ENCODE measurements at regions not wholly inside any gene's neighbourhood (a gene's known extent, or its start where the extent isn't known, plus 50 kb on each side); places are given as distances from the start of the nearest gene placed in this dataset.

- CTCF ChIA-PET = no interaction called here
- Histone ChIP-seq H3K9me3 (ENCODE audit: control insufficient read depth, insufficient read depth, low read length) (no peaks in the 10 kb centered on the region), H3K27ac (ENCODE audit: low read depth, low read length) (no peak overlapping the region), H3K27me3 (ENCODE audit: control insufficient read depth, insufficient read depth, low read length) (peaks cover 15% of the 10 kb centered on the region), H3K4me3 (ENCODE audit: low read depth, low read length) (no peak overlapping the region)
- POLR2A ChIA-PET = no interaction called here
- no peak for DNase-seq (ENCODE audit: low read depth, low spot score)
- no peak for TF ChIP-seq CTCF (IDR thresholded peaks at IDR 0.05; ENCODE audit: low read depth, low read length)
Observed at GRCh38 chr12:113766131-113766878, 199.8 kb downstream of the RBM19 start.

GRCh38 chr12:113764661-113765060 lies 201.5 kb downstream of the RBM19 start:
- no peak for DNase-seq (ENCODE audit: low read depth, low spot score)
- ChIA-PET POLR2A (no interaction called here), CTCF (no interaction called here)
- no peaks in the 10 kb centered on the region for H3K9me3 ChIP-seq (ENCODE audit: control insufficient read depth, insufficient read depth, low read length)
- TF ChIP-seq CTCF (IDR thresholded peaks at IDR 0.05; ENCODE audit: low read depth, low read length) = no peak
- H3K27me3 ChIP-seq (ENCODE audit: control insufficient read depth, insufficient read depth, low read length) = peaks cover 16% of the 10 kb centered on the region
- H3K27ac ChIP-seq (ENCODE audit: low read depth, low read length) = no peak overlapping the region
- no peak overlapping the region for H3K4me3 ChIP-seq (ENCODE audit: low read depth, low read length)

- ChIA-PET CTCF (interaction anchor here (0.6 kb wide), 1 partner anchor 714 kb away, joined by 3 read pairs; no protein-coding TSS in a partner anchor), POLR2A (no interaction called here)
- peaks cover 20% of the 10 kb centered on the region for H3K27me3 ChIP-seq (ENCODE audit: control insufficient read depth, insufficient read depth, low read length)
- H3K4me3 ChIP-seq (ENCODE audit: low read depth, low read length) = no peak overlapping the region
- no peaks in the 10 kb centered on the region for H3K9me3 ChIP-seq (ENCODE audit: control insufficient read depth, insufficient read depth, low read length)
- no peak for DNase-seq (ENCODE audit: low read depth, low spot score)
- no peak overlapping the region for H3K27ac ChIP-seq (ENCODE audit: low read depth, low read length)
- TF ChIP-seq CTCF (IDR thresholded peaks at IDR 0.05; ENCODE audit: low read depth, low read length) = no peak
Observed at GRCh38 chr12:113762882-113763816, 203.0 kb downstream of the RBM19 start.

- no peaks in the 10 kb centered on the region for H3K9me3 ChIP-seq (ENCODE audit: control insufficient read depth, insufficient read depth, low read length)
- DNase-seq (ENCODE audit: low read depth, low spot score) = no peak
- H3K27ac ChIP-seq (ENCODE audit: low read depth, low read length) = no peak overlapping the region
- H3K27me3 ChIP-seq (ENCODE audit: control insufficient read depth, insufficient read depth, low read length) = peaks cover 22% of the 10 kb centered on the region
- no peak overlapping the region for H3K4me3 ChIP-seq (ENCODE audit: low read depth, low read length)
- ChIA-PET CTCF (interaction anchor here (0.6 kb wide), 1 partner anchor 713 kb away, joined by 3 read pairs; no protein-coding TSS in a partner anchor), POLR2A (no interaction called here)
- no peak for TF ChIP-seq CTCF (IDR thresholded peaks at IDR 0.05; ENCODE audit: low read depth, low read length)
Observed at GRCh38 chr12:113762155-113762881, 203.8 kb downstream of the RBM19 start.

Measured in AG04450 (cell line).